Stimulated activated CD4-positive, alpha-beta T cell treated with anti-CD3 and anti-CD28 coated beads, Interleukin-15, amount 100 ng/mL, for 1 hour (primary cell): ENCODE measurements at regions not wholly inside any gene's neighbourhood (a gene's known extent, or its start where the extent isn't known, plus 50 kb on each side); places are given as distances from the start of the nearest gene placed in this dataset.

Experiments used
- DNase-seq, 2 donors: peaks; one replicate each; pipeline ENCODE4 v3.0.0-alpha.2; 2020; ENCODE audit warnings: low read depth in 1 of 2, low spot score in 1 of 2

GRCh38 chr18:57918601-57919000, 115.5 kb upstream of the ATP8B1 start:
- DNase-seq, result no peak

- DNase-seq, result no peak
Observed at GRCh38 chr18:57916684-57917083, 113.6 kb upstream of the ATP8B1 start.

- no peak for DNase-seq
Observed at GRCh38 chr18:57915865-57916582, 112.9 kb upstream of the ATP8B1 start.

- DNase-seq, result no peak
Observed at GRCh38 chr18:57915248-57915647, 112.1 kb upstream of the ATP8B1 start.

GRCh38 chr18:57913686-57914085, 110.6 kb upstream of the ATP8B1 start:
- no peak for DNase-seq

- no peak for DNase-seq
Observed at GRCh38 chr18:57910817-57911216, 107.7 kb upstream of the ATP8B1 start.

- no peak for DNase-seq
Observed at GRCh38 chr18:57910134-57910533, 107.0 kb upstream of the ATP8B1 start.

GRCh38 chr18:57909620-57910019, 106.5 kb upstream of the ATP8B1 start:
- DNase-seq, result no peak

GRCh38 chr18:57908092-57908491, 105.0 kb upstream of the ATP8B1 start:
- no peak for DNase-seq

- no peak for DNase-seq
Observed at GRCh38 chr18:57907550-57907949, 104.4 kb upstream of the ATP8B1 start.

- no peak for DNase-seq
Observed at GRCh38 chr18:57906852-57907251, 103.7 kb upstream of the ATP8B1 start.

GRCh38 chr18:57904535-57904934, 101.4 kb upstream of the ATP8B1 start:
- DNase-seq, result no peak

GRCh38 chr18:57902721-57903120, 99.6 kb upstream of the ATP8B1 start:
- DNase-seq, result no peak

- no peak for DNase-seq
Observed at GRCh38 chr18:57901825-57902589, 98.9 kb upstream of the ATP8B1 start.

- DNase-seq, result no peak
Observed at GRCh38 chr18:57900906-57901435, 97.9 kb upstream of the ATP8B1 start.

GRCh38 chr18:57898506-57899124, 95.5 kb upstream of the ATP8B1 start:
- DNase-seq, result no peak

GRCh38 chr18:57895182-57895581, 92.1 kb upstream of the ATP8B1 start:
- no peak for DNase-seq

GRCh38 chr18:57891707-57892391, 88.7 kb upstream of the ATP8B1 start:
- no peak for DNase-seq

GRCh38 chr18:57890266-57890665, 87.2 kb upstream of the ATP8B1 start:
- no peak for DNase-seq

GRCh38 chr18:57889841-57890240, 86.7 kb upstream of the ATP8B1 start:
- no peak for DNase-seq
